Right lobe of liver (tissue), 4 donors: ENCODE measurements at regions not wholly inside any gene's neighbourhood (a gene's known extent, or its start where the extent isn't known, plus 50 kb on each side); places are given as distances from the start of the nearest gene placed in this dataset.

Source experiments
- POLR2A ChIP-seq: fragments of 450-650 bp; IDR thresholded peaks from one replicate; pipeline ENCODE4 v1.6.1; 2017; ENCODE audit warnings: antibody characterized with exemption, mild to moderate bottlenecking
- TF ChIP-seq, protein P1 (sequence below), 4 donors: fragments of 200-600 bp in 3 of 4; fragments of 450-650 bp in 1 of 4; IDR thresholded peaks; one replicate each; pipeline versions ENCODE4 v1.5.1 to v1.8.0; 2016 to 2022; ENCODE audit warnings: antibody characterized with exemption in 4 of 4, mild to moderate bottlenecking in 2 of 4
- donor health status: DM: no; HTN: no; CAD: no.
- donor health status: DM: no; HTN: no; CAD: no.
- donor health status: DM: no; HTN: yes; CAD: no.

- TF ChIP-seq, protein P1, sequence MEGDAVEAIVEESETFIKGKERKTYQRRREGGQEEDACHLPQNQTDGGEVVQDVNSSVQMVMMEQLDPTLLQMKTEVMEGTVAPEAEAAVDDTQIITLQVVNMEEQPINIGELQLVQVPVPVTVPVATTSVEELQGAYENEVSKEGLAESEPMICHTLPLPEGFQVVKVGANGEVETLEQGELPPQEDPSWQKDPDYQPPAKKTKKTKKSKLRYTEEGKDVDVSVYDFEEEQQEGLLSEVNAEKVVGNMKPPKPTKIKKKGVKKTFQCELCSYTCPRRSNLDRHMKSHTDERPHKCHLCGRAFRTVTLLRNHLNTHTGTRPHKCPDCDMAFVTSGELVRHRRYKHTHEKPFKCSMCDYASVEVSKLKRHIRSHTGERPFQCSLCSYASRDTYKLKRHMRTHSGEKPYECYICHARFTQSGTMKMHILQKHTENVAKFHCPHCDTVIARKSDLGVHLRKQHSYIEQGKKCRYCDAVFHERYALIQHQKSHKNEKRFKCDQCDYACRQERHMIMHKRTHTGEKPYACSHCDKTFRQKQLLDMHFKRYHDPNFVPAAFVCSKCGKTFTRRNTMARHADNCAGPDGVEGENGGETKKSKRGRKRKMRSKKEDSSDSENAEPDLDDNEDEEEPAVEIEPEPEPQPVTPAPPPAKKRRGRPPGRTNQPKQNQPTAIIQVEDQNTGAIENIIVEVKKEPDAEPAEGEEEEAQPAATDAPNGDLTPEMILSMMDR (IDR thresholded peaks at IDR 0.05) = no peak
- no peak for TF ChIP-seq POLR2A
These were observed 458.5 kb downstream of the GPAM start for GRCh38 chr10:111725050-111725449.
